ENCODE measurements at regions not wholly inside any gene's neighbourhood (a gene's known extent, or its start where the extent isn't known, plus 50 kb on each side); places are given as distances from the start of the nearest gene placed in this dataset.

GRCh38 chr6:8166156-8166555 lies 63.8 kb upstream of the EEF1E1 start:
- TF ChIP-seq CTCF (IDR thresholded peaks at IDR 0.05; ENCODE audit: low read length) (no peak), EZH2phosphoT487 (IDR thresholded peaks at IDR 0.05; ENCODE audit: low read length) (no peak), EZH2 (optimal IDR thresholded peaks at IDR 0.05; ENCODE audit: low read depth, low read length) (no peak)
